ENCODE measurements at regions not wholly inside any gene's neighbourhood (a gene's known extent, or its start where the extent isn't known, plus 50 kb on each side); places are given as distances from the start of the nearest gene placed in this dataset.

GRCh38 chr4:28890949-28891775 lies 1829.0 kb upstream of the PCDH7 start:
- no peak for TF ChIP-seq CTCF (IDR thresholded peaks at IDR 0.05)

- no peak for TF ChIP-seq CTCF (IDR thresholded peaks at IDR 0.05)
These were observed 1806.7 kb upstream of the PCDH7 start for GRCh38 chr4:28913466-28913865.

- no peak for TF ChIP-seq CTCF (IDR thresholded peaks at IDR 0.05)
These were observed 1803.6 kb upstream of the PCDH7 start for GRCh38 chr4:28916585-28916984.

GRCh38 chr4:28918871-28919270 lies 1801.3 kb upstream of the PCDH7 start:
- TF ChIP-seq CTCF (IDR thresholded peaks at IDR 0.05): no peak

- TF ChIP-seq CTCF (IDR thresholded peaks at IDR 0.05): no peak
These were observed 1798.3 kb upstream of the PCDH7 start for GRCh38 chr4:28921886-28922285.

GRCh38 chr4:28926156-28926555 lies 1794.0 kb upstream of the PCDH7 start:
- TF ChIP-seq CTCF (IDR thresholded peaks at IDR 0.05): no peak

- no peak for TF ChIP-seq CTCF (IDR thresholded peaks at IDR 0.05)
These were observed 1777.5 kb upstream of the PCDH7 start for GRCh38 chr4:28942631-28943030.

- no peak for TF ChIP-seq CTCF (IDR thresholded peaks at IDR 0.05)
These were observed 1772.8 kb upstream of the PCDH7 start for GRCh38 chr4:28947374-28947773.
